ENCODE measurements at regions not wholly inside any gene's neighbourhood (a gene's known extent, or its start where the extent isn't known, plus 50 kb on each side); places are given as distances from the start of the nearest gene placed in this dataset.
"Not testable (repeated sequence)": the region's sequence is repeated elsewhere in the genome, so short reads cannot be mapped to it uniquely, and the experiment has no call there.

DNA sequence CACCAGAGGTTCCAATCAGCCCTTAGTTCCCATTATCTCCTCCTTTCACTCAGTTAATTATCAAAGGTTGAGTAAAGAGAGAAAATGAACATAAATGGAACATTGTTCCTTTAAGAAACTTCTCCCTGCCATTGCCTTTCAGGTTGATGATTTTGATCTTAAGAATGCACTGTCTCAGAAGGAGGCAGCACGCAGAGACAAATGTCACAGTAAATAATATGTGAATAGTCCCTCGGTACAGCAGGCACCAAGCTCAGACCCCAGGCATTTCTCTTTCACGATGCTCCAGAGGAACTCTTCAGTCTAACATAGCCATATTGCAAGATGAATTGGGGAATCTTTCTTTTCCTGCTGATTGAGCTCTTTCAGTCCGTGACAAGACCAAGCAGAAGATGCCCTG lies 435.3 kb upstream of the SPTLC3 start:
- no peaks in the 10 kb centered on the region for H3K4me1 ChIP-seq
- H3K9me3 ChIP-seq = no peaks in the 10 kb centered on the region
- DNase-seq = no peak
- intact Hi-C loops (cut with DNase I) = no loop called here
- TF ChIP-seq, protein P1, sequence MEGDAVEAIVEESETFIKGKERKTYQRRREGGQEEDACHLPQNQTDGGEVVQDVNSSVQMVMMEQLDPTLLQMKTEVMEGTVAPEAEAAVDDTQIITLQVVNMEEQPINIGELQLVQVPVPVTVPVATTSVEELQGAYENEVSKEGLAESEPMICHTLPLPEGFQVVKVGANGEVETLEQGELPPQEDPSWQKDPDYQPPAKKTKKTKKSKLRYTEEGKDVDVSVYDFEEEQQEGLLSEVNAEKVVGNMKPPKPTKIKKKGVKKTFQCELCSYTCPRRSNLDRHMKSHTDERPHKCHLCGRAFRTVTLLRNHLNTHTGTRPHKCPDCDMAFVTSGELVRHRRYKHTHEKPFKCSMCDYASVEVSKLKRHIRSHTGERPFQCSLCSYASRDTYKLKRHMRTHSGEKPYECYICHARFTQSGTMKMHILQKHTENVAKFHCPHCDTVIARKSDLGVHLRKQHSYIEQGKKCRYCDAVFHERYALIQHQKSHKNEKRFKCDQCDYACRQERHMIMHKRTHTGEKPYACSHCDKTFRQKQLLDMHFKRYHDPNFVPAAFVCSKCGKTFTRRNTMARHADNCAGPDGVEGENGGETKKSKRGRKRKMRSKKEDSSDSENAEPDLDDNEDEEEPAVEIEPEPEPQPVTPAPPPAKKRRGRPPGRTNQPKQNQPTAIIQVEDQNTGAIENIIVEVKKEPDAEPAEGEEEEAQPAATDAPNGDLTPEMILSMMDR (IDR thresholded peaks at IDR 0.05) = no peak
- no peaks in the 10 kb centered on the region for H3K36me3 ChIP-seq
- no peak overlapping the region for H3K4me3 ChIP-seq
- no peak overlapping the region for H3K9ac ChIP-seq (ENCODE audit: low read depth in 2 of 2, low read length in 2 of 2)
- no peak overlapping the region for H3K27ac ChIP-seq
- H3K27me3 ChIP-seq = no peaks in the 10 kb centered on the region

DNA sequence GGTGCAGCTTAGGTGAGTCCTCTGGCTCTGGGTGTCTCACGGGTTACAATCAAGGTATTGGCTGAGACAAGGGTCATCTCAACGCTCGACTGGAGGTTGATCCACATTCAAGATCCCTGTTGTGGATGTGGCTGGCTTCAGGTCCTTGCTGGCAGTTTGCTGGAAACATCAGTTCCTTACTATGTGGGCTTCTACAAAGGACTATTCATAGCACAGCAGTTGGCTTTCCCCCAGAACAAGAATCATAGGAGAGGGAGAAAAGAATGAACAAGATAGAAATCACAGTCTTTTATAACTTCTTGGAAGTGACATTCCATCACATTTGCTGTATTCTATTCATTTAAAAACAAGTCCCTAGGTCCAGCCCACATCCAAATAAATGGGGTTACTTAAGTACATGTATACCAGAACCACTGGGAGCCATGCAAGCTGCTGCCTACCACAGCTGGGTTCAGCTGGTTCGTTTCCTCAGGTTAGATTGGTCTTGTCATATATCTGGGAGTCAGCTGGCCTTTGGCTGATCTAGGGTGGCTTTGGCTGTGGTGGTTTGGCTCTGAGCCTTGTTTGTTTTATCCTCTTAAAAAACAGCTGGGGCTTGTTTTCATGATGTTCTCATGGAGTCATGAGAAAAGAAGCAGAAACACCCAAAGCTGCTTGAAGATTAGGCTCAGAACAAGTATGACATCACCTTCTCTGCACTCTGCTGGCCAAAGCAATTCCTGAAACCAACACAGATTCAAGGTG lies 433.2 kb upstream of the SPTLC3 start:
- intact Hi-C loops (cut with DNase I) = no loop called here
- H3K4me3 ChIP-seq = no peak overlapping the region
- no peaks in the 10 kb centered on the region for H3K27me3 ChIP-seq
- H3K27ac ChIP-seq = no peak overlapping the region
- no peak overlapping the region for H3K9ac ChIP-seq (ENCODE audit: low read depth in 2 of 2, low read length in 2 of 2)
- no peaks in the 10 kb centered on the region for H3K4me1 ChIP-seq
- TF ChIP-seq, protein P1 (IDR thresholded peaks at IDR 0.05) = no peak
- DNase-seq = peak; percentile 64
- H3K36me3 ChIP-seq = no peaks in the 10 kb centered on the region
- no peaks in the 10 kb centered on the region for H3K9me3 ChIP-seq

DNA sequence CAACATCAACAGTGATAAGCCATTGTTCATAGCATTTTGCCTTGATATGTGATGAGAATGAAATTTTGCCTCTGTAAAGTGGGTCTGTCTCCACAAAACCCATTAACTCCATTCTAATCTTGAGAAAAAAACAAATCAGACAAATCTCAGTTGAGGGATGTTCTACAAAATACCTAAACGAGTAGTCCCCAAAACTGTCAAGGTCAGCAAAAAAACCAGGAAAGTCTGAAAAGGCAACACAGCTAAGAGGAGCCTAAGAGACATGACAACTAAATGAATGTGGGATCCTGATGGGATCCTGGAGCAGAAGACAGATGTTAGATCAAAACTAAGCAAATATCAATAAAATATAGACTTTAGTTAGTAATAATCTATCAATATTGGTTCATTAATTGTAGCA lies 431.6 kb upstream of the SPTLC3 start:
- Histone ChIP-seq H3K27ac (no peak overlapping the region), H3K4me3 (no peak overlapping the region), H3K4me1 (no peaks in the 10 kb centered on the region), H3K36me3 (no peaks in the 10 kb centered on the region), H3K9me3 (no peaks in the 10 kb centered on the region), H3K9ac (ENCODE audit: low read depth in 2 of 2, low read length in 2 of 2) (no peak overlapping the region), H3K27me3 (no peaks in the 10 kb centered on the region)
- intact Hi-C loops (cut with DNase I) = no loop called here
- TF ChIP-seq, protein P1 (IDR thresholded peaks at IDR 0.05) = no peak
- DNase-seq = no peak

DNA sequence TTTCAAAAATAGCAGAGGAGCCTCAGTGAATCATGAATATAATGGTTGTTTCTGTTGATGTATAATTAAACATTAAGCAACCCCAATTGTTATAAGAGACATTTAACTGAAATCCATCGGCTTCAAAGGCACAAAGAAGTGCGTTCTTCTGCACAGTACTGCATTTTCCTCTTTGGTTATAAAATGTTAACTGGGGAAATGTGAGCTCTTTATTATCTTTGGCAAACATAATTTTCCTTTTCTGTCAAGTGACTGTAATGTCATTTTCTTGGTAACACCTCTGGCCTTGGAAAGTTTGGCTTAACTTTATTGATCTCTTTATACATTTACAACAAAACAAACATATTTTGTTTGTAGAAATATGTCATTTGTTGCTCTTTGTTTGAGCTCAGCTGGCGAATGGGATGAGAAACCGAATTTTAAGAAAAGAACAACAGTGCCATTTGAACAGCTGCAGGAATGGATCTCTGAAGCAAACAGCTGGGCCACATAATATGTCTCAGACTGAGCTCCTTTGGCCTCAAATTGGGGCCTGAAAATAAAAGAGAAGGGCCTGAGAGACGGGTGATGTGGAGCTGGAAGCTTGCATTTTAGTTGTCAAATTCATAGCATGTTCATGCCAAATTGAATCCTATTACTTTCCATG lies 427.0 kb upstream of the SPTLC3 start:
- no peaks in the 10 kb centered on the region for H3K36me3 ChIP-seq
- no peaks in the 10 kb centered on the region for H3K4me1 ChIP-seq
- H3K4me3 ChIP-seq = no peak overlapping the region
- H3K9ac ChIP-seq (ENCODE audit: low read depth in 2 of 2, low read length in 2 of 2) = no peak overlapping the region
- intact Hi-C loops (cut with DNase I) = no loop called here
- H3K9me3 ChIP-seq = no peaks in the 10 kb centered on the region
- H3K27ac ChIP-seq = peak overlapping the region; percentile 50
- DNase-seq = peak; percentile 31
- TF ChIP-seq, protein P1 (IDR thresholded peaks at IDR 0.05) = no peak
- H3K27me3 ChIP-seq = no peaks in the 10 kb centered on the region

DNA sequence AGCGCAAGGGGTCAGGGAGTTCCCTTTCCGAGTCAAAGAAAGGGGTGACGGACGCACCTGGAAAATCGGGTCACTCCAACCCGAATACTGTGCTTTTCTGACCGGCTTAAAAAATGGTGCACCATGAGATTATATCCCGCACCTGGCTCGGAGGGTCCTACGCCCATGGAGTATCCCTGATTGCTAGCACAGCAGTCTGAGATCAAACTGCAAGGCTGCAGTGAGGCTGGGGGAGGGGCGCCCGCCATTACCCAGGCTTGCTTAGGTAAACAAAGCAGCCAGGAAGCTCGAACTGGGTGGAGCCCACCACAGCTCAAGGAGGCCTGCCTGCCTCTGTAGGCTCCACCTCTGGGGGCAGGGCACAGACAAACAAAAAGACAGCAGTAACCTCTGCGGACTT lies 426.1 kb upstream of the SPTLC3 start:
- H3K27ac ChIP-seq; H3K27me3 ChIP-seq; intact Hi-C loops (cut with DNase I); H3K36me3 ChIP-seq; H3K9ac ChIP-seq (ENCODE audit: low read depth in 2 of 2, low read length in 2 of 2); H3K4me1 ChIP-seq; H3K9me3 ChIP-seq; H3K4me3 ChIP-seq: not testable (repeated sequence)
- peak; percentile 27 for DNase-seq

DNA sequence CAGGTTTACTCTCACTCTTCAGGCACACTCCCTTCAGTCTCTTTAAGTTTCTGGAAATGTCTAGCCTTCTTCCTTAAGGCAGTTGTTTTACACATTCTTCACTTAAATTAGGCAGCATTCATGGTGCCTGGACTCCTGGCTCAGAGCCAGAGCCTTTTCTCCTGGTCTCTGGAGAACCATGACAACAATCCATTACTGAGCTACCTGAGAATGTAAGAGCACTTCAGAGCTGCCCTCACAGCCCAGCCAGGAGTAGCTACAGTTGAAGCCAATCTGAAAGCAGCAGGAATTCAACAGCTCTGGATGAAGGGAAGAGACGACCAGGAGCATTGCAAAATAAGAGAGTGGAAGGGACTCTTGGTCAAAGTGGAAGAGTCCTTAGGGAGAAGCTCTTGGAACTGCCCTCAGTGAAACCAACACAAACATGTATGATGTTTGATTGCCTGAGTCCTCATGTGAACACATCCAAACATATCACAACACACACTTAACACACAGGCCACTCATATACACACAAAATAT lies 416.8 kb upstream of the SPTLC3 start:
- H3K9ac ChIP-seq (ENCODE audit: low read depth in 2 of 2, low read length in 2 of 2) = no peak overlapping the region
- H3K4me1 ChIP-seq = no peaks in the 10 kb centered on the region
- no peaks in the 10 kb centered on the region for H3K9me3 ChIP-seq
- no peak overlapping the region for H3K27ac ChIP-seq
- no peaks in the 10 kb centered on the region for H3K36me3 ChIP-seq
- intact Hi-C loops (cut with DNase I) = no loop called here
- H3K27me3 ChIP-seq = no peaks in the 10 kb centered on the region
- TF ChIP-seq, protein P1 (IDR thresholded peaks at IDR 0.05) = no peak
- no peak overlapping the region for H3K4me3 ChIP-seq
- DNase-seq = no peak
